NB4 (cell line): ENCODE measurements at regions not wholly inside any gene's neighbourhood (a gene's known extent, or its start where the extent isn't known, plus 50 kb on each side); places are given as distances from the start of the nearest gene placed in this dataset.

ENCODE experiments used
- DNase-seq: peaks from one replicate; pipeline ENCODE4 v3.0.0; 2010; ENCODE audit warnings: low read depth
- H3K4me3 ChIP-seq: one replicate; pipeline ENCODE4 v1.5.1; 2011; ENCODE audit warnings: mild to moderate bottlenecking, low read depth, low read length, moderate library complexity
- CTCF ChIP-seq: IDR thresholded peaks from one replicate; pipeline ENCODE4 v1.5.1; 2012; ENCODE audit warnings: low read depth, low read length
- MAX ChIP-seq: IDR thresholded peaks from 2 replicates; pipeline ENCODE4 v1.6.1; 2011; ENCODE audit warnings: low read depth, low read length
- MYC ChIP-seq: IDR thresholded peaks from 2 replicates; pipeline ENCODE4 v1.6.1; 2011; ENCODE audit warnings: low read depth, low read length
- POLR2A ChIP-seq: IDR thresholded peaks from 2 replicates; pipeline ENCODE4 v1.6.1; 2011; ENCODE audit warnings: mild to moderate bottlenecking; ENCODE audit not compliant: insufficient read length; ENCODE audit errors: extremely low read depth

DNA sequence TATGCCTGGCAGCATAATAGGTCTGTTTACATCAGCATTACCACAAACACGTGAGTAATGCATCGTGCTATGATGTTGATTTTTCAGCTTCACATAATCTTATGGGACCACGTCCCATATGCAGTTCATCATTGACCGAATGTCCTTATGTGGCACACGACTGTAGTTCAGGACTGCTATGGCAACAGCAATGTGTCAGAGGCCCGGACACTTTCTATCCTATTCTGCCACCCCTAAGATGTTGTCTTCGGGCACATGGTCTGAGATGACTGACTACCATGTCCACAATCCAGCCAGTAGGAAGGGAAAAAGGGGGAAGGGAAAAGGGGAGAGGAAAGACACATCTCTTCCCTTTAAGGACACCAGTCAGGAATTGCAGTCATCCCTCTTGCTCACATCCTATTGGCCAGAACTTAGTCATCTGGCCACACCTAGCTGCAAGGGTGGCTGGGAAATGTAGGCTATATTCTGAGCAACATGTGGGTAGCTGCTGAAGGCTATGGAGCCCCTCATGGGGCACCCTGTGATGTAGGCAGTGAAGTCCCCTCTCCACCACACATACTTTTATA lies 196.0 kb upstream of the RBPJ start:
- no peak overlapping the region for H3K4me3 ChIP-seq
- DNase-seq, result peak; percentile 26
- TF ChIP-seq CTCF, result no peak
- no peak for TF ChIP-seq POLR2A
- no peak for TF ChIP-seq MAX
- no peak for TF ChIP-seq MYC

GRCh38 chr4:26126143-26126718 lies 194.6 kb upstream of the RBPJ start:
- DNase-seq, result peak; percentile 29
- H3K4me3 ChIP-seq, result no peak overlapping the region
- TF ChIP-seq POLR2A, result no peak
- TF ChIP-seq MAX, result no peak
- TF ChIP-seq MYC, result no peak
- no peak for TF ChIP-seq CTCF

GRCh38 chr4:26126994-26127393 lies 193.8 kb upstream of the RBPJ start:
- DNase-seq, result no peak
- TF ChIP-seq CTCF, result no peak
- TF ChIP-seq POLR2A, result no peak
- TF ChIP-seq MYC, result no peak
- no peak for TF ChIP-seq MAX
- H3K4me3 ChIP-seq, result no peak overlapping the region

GRCh38 chr4:26127851-26128337 lies 192.9 kb upstream of the RBPJ start:
- DNase-seq, result no peak
- TF ChIP-seq POLR2A (no peak), MYC (no peak), CTCF (no peak), MAX (no peak)
- H3K4me3 ChIP-seq, result no peak overlapping the region

GRCh38 chr4:26130173-26130572 lies 190.6 kb upstream of the RBPJ start:
- no peak for TF ChIP-seq CTCF
- no peak for TF ChIP-seq MAX
- TF ChIP-seq POLR2A, result no peak
- TF ChIP-seq MYC, result no peak
- DNase-seq, result no peak
- no peak overlapping the region for H3K4me3 ChIP-seq
